ENCODE measurements at regions not wholly inside any gene's neighbourhood (a gene's known extent, or its start where the extent isn't known, plus 50 kb on each side); places are given as distances from the start of the nearest gene placed in this dataset.
"Not testable (repeated sequence)": the region's sequence is repeated elsewhere in the genome, so short reads cannot be mapped to it uniquely, and the experiment has no call there.

- no peak for TF ChIP-seq POLR2A (IDR thresholded peaks at IDR 0.05)
- TF ChIP-seq, protein P1, sequence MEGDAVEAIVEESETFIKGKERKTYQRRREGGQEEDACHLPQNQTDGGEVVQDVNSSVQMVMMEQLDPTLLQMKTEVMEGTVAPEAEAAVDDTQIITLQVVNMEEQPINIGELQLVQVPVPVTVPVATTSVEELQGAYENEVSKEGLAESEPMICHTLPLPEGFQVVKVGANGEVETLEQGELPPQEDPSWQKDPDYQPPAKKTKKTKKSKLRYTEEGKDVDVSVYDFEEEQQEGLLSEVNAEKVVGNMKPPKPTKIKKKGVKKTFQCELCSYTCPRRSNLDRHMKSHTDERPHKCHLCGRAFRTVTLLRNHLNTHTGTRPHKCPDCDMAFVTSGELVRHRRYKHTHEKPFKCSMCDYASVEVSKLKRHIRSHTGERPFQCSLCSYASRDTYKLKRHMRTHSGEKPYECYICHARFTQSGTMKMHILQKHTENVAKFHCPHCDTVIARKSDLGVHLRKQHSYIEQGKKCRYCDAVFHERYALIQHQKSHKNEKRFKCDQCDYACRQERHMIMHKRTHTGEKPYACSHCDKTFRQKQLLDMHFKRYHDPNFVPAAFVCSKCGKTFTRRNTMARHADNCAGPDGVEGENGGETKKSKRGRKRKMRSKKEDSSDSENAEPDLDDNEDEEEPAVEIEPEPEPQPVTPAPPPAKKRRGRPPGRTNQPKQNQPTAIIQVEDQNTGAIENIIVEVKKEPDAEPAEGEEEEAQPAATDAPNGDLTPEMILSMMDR (IDR thresholded peaks at IDR 0.05), result no peak
- Histone ChIP-seq H3K36me3 (no peaks in the 10 kb centered on the region), H3K4me1 (peaks cover 0 to 15% (median under 1%) of the 10 kb centered on the region in 4 donors), H3K27ac (no peak overlapping the region), H3K4me3 (no peak overlapping the region), H3K27me3 (no peaks in the 10 kb centered on the region), H3K9me3 (no peaks in the 10 kb centered on the region)
- DNase-seq, result peak in 1 of 3 donors; percentile 7
Measured at GRCh38 chr17:72461757-72462156, 340.9 kb downstream of the SOX9 start.

GRCh38 chr17:72462407-72462806, 341.6 kb downstream of the SOX9 start:
- no peak for DNase-seq
- peaks cover 0 to 18% (median 0%) of the 10 kb centered on the region in 4 donors for H3K4me1 ChIP-seq
- no peaks in the 10 kb centered on the region for H3K36me3 ChIP-seq
- H3K4me3 ChIP-seq, result no peak overlapping the region
- TF ChIP-seq, protein P1 (IDR thresholded peaks at IDR 0.05), result no peak
- TF ChIP-seq POLR2A (IDR thresholded peaks at IDR 0.05), result no peak
- no peaks in the 10 kb centered on the region for H3K27me3 ChIP-seq
- no peaks in the 10 kb centered on the region for H3K9me3 ChIP-seq
- H3K27ac ChIP-seq, result no peak overlapping the region

- DNase-seq, result peak in 1 of 3 donors; percentile 15
- TF ChIP-seq, protein P1 (IDR thresholded peaks at IDR 0.05), result no peak
- no peak for TF ChIP-seq POLR2A (IDR thresholded peaks at IDR 0.05)
- Histone ChIP-seq H3K36me3 (no peaks in the 10 kb centered on the region), H3K27me3 (no peaks in the 10 kb centered on the region), H3K4me1 (peaks cover 0 to 22% (median 0%) of the 10 kb centered on the region in 4 donors), H3K9me3 (no peaks in the 10 kb centered on the region), H3K4me3 (no peak overlapping the region), H3K27ac (no peak overlapping the region)
Measured at GRCh38 chr17:72462814-72463213, 342.0 kb downstream of the SOX9 start.

DNA sequence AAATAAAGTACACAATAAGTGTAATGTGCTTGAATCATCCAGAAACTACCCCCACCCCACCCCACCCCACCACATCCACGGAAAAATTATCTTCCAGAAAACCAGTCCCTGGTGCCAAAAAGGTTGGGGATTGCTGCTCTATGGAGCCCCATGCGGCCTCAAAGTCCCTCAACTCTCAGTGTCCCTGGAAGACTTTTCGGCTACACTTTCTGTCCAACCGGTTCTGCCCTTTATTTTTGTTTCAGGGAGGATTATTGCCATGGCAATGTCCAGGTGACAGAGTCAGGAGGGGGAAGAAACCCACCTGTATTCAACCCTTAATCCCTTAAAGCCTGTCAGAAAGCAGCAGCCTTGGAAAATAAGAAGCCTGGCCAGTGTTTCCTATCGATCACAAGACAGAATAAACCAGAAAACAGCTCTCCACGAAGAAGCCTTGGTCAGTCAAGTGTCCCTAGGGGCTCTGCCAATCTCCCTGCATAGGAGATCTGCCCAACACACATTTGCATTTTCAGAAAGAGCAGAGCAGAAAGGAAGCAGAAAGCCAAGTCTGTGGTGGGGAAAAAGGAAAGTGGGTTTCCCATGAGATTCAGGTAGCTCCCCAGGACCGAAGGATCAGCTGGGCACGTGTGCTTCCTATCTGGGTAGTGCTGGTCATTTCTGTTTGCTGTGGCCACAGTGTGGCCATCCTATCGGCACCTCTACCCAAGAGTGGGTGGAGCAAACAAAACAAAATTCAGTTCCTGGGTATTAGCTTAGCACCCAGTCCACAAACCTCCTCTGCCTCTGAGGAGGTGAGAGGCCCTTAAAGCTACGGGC, 342.7 kb downstream of the SOX9 start:
- no peaks in the 10 kb centered on the region for H3K9me3 ChIP-seq
- peak in 1 of 3 donors; percentile 15 for DNase-seq
- H3K27me3 ChIP-seq, result no peaks in the 10 kb centered on the region
- TF ChIP-seq POLR2A (IDR thresholded peaks at IDR 0.05), result no peak
- TF ChIP-seq, protein P1 (IDR thresholded peaks at IDR 0.05), result no peak
- H3K4me1 ChIP-seq, result peaks cover 0 to 24% (median 0%) of the 10 kb centered on the region in 4 donors
- H3K27ac ChIP-seq, result peak overlapping the region in 1 of 4 donors; percentile 13
- no peak overlapping the region for H3K4me3 ChIP-seq
- H3K36me3 ChIP-seq, result no peaks in the 10 kb centered on the region

DNA sequence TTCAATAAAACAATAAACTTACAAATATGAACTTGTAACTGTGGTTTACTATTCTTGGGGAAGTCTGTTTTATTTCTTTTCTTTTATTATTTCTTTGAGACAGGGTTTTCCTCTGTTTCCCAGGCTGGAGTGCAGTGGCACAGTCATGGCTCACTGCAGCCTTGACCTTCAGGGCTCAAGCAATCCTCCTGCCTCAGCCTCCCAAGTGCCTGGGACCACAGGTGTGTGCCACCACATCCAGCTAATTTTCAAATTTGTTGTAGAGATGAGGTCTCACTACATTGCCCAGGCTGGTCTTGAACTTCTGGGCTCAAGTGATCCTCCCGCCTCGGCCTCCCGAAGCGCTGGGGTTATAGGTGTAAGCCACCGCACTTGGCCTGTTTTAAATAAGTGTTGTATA, 343.4 kb downstream of the SOX9 start:
- H3K27ac ChIP-seq, result peak overlapping the region in 1 of 4 donors; percentile 90
- peaks cover 0 to 28% (median 0%) of the 10 kb centered on the region in 4 donors for H3K4me1 ChIP-seq

More for the DNA sequence above, 343.4 kb downstream of the SOX9 start:
- H3K9me3 ChIP-seq, H3K36me3 ChIP-seq, H3K27me3 ChIP-seq, H3K4me3 ChIP-seq: not testable (repeated sequence)
- peak in 1 of 3 donors; percentile 15 for DNase-seq

Data from Peyer's patch (tissue), 4 donors.